ENCODE measurements at regions not wholly inside any gene's neighbourhood (a gene's known extent, or its start where the extent isn't known, plus 50 kb on each side); places are given as distances from the start of the nearest gene placed in this dataset.

DNA sequence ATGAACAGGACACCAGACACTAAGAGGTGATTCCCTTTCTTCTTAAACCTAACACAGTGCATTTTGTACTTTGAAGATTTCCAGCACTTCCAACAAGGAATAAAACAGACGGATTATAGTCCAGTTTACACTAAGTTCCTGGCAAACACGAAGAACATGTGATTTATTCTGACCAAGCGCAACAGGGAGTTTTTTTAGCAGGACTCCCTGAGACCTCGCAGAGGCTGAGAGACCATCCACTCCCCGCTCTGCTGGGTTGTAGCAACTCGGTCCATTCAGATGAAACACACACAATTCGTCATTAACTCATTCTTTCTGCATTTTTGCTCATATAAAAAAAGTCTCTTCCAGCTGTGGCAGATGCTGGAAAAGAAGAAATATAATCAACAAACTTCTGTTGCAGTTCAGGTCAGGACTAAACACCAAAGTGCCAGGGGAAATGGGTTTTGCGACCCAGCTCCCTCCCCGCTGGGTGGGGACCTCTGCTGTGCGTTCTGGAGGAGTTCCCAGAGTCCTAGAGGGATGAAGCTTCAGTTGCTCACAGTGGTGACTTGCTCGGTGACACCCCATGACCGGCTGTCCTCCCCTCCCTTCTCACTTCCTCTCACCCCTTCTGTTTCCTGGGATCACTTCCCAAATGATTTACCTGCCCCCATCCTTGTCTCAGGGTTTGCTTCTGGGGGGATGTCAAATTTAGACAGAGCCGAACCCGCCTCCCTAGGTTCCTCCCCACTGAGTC lies 52.5 kb downstream of the KCNF1 start:
- in situ Hi-C loops (cut with HindIII; ENCODE audit: low sequenced_read_pairs): no loop called here

DNA sequence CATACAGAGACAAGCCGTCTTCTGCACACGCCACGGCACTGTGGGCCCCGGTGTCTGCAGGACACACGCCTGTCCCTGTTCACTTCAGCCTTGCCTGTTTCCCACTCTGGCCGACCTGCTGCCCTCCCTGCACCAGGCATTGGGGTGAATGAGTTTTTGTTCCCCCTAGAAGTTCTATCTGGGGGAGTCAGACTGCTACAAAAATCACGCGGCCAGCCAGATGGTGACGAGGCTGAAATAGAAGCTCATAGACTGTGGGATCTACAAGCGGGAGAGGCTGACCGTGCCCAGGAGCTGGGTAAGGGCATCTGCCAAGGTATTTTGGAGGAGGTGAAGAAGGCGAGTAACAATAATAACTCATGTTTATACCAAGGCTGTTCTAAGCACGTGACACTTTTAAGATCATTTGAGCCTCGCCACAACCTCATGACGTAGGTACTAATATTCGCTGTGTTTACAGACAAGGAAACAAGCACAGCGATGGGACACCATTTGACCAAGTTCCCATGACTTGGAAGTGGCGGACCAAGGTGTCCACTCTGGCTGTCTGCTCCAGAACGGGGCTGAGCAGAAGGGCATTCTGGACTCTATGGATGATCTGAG lies 53.6 kb downstream of the KCNF1 start:
- in situ Hi-C loops (cut with HindIII; ENCODE audit: low sequenced_read_pairs): no loop called here

DNA sequence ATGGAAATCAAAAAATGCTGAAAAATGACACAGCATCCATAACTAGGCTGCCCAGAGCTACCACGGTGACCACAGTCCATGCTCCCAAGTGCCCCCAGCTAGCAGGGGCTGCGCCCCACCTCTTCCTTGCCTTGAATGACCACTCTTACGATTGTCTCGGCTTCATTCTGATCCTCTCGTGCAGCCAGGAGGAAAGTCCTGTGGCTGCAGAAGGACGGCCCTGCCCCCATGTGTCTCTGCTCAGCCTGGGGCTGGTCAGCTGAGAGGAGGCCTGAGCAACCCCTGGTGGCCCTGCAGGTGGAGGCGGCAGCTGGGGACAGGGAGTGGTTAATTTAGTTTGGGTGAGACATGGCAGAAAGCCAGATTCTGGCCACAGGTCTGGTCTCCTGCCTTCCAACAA lies 54.3 kb downstream of the KCNF1 start:
- in situ Hi-C loops (cut with HindIII; ENCODE audit: low sequenced_read_pairs): no loop called here

DNA sequence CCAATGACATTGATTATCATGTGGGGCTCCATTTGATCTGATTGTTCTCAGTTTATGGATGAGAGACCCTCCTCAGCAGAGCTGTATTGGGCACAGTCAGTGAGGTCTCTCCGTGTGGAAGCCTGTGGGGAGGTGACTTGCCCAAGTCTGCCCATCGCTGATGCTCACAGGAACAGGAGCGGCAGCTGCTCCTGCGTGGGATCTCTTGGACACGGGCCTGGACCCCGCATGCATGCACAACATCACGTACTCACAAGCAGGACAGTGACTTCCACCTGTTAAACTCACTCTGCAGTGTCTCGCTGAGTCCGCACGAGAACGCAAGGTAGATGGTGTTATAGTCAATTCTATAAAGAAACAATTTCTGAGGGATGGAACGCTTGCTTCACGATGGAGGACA lies 55.0 kb downstream of the KCNF1 start:
- in situ Hi-C loops (cut with HindIII; ENCODE audit: low sequenced_read_pairs): no loop called here

DNA sequence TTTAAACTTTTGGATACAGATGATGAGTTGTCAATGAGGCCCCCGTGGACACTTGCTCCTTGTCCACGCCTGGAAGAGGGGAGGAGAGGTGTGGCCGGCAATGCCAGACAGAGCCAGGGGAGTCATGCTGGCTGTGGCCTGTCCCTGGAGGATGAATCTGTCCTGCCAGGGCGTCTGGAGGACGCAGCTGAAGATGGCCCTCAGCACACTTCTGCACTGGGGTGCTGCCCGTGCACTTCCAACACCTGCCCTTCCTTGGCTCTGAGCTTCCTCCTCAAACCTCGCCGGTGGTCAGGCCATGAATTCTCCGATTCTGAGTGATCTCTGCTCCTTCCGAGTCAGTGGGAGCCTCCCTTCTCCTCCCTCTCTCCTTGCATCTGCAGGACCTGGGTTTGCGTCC lies 56.4 kb downstream of the KCNF1 start:
- in situ Hi-C loops (cut with HindIII; ENCODE audit: low sequenced_read_pairs): no loop called here

DNA sequence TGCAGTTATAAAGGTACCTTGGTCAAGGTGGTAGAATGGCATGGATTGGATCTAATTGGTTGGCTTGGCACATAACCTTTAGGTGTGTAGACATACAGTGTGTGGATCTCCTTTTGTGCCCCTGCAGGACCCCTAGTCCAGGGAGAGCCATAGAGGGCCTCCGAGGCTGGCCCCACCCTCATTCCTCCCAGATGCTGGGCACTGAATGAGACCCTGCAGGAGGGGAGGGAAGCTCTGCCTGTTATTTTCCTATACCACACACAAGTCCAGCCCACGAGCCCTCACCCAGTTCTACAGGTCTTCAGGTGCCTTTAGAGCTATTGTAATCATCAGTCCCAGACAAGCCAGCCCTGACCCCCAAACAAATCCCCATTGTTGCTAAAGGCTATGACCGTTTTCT lies 58.9 kb downstream of the KCNF1 start:
- in situ Hi-C loops (cut with HindIII; ENCODE audit: low sequenced_read_pairs): no loop called here

DNA sequence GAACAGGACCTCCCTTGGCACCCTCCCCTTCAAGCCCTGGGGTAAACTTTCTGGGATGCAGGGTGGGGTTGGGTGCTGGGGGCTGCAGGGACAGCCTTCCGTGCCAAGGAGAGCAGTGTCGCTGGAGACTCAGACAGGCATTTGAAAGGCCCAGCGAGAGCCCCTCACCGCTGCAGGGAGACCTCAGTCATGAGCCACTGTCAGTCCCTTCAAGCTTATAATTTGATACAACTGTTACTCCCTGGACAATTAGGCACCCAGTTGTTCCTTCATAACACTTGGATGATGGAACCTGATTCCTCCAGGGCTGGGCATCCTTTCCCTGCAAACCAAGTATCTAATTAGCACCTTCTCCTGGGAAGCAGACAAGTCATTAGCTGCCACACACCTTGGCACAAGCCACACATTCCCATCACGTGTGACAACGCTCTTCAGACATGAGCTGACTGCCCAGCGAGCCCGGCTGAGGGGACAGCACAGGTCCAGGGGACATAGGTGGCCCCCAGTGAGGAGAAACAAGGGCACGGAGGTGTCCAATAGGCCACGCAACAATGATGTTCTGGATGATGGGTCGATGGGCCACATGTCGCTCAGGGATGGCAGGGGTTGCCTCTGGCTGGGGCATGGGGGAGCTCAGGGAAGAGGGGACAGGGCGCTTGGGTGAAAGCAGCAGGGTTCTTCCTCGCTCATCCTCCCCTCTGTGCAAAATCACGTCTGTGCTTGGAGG lies 59.6 kb downstream of the KCNF1 start:
- in situ Hi-C loops (cut with HindIII; ENCODE audit: low sequenced_read_pairs): no loop called here

DNA sequence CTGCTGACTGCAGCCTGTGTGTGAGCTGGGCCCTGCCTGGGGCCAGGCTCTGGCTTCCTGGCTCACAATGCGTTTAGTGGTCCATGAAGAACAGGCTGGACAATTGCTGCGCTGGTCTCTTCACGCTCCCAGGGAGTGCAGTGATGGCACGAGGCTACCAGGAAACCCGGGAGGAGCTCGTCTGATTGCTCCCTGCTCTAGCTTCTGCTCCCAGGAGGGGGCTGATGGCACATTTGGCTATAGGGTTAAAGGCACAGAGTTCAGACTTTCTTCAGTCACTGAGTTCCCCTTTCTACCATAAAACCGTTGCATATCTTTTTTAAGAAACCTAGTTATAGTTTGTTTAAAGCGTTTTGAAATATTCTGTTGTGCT lies 60.1 kb downstream of the KCNF1 start:
- in situ Hi-C loops (cut with HindIII; ENCODE audit: low sequenced_read_pairs): no loop called here

DNA sequence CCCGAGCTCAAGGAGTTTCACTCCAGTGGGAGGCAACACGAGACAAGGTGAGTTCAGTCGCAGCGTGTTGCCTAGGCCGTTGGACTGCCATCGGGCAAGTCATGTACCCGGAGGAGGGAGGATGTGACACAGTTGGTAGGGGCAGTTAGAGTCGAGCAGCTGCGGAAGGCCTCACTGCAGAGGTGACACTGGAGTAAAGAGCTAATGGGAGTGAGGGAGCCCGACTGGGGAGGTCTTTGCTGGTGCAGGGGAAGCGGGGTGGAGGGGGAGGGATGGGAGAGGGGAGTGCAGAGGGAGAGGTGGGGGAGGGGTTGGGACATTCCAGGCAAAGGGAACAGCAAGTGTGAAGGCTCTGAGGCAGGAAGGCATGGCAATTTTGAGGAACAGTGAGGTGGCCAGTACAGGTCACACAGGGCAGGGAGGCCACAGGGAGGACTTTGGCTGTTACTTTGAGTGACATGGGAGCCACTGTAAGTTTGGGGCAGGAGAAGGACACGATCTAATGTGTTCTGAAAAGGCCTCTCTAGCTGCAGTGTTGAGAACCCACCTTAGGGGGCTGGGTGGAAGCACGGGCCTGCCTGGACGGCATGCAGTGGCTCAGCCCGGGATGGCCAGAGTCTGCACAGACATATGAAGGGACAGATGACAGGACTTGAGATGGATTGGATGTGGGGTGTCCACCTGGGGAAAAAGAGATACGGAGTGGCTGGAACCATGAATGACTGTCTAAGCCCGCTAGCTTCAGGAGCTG lies 61.1 kb downstream of the KCNF1 start:
- in situ Hi-C loops (cut with HindIII; ENCODE audit: low sequenced_read_pairs): no loop called here

DNA sequence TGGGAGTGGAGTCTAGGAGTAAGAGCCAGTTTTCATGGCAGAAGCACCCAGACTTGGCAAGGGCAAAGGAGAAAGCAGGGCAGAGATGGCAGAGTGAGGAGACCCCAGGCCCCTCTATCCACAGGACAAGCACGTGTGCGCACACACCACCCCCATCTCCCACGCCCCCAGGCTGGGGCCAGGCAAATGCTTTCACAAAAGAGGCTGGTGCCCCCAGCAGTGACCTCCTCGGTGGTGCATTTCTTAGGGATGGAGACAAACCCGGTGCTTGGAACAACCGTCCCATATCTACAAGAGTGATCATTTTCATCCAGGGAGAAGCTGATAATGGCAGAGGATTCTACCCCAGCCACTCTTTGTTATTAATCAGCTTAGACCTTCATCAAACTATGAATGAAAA lies 62.0 kb downstream of the KCNF1 start:
- in situ Hi-C loops (cut with HindIII; ENCODE audit: low sequenced_read_pairs): no loop called here

DNA sequence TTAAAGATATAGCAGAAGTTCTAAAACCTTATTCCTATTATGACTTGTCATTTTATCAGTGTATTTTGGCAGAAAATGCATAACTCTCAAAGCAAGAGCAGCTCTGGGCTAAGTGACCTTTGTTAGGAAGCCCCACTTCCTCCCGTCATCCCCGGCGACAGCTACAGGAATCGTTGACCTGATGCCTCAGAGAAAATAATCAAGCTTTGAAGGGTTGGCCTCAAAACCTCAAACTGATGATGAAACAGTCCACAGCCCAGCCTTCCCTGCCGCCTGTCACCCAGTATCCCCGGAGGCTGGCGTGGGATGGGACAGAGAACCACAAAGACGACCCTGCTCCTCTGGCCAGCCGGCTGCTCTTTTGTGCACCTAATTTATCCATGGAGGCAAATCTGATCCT lies 65.3 kb downstream of the KCNF1 start:
- in situ Hi-C loops (cut with HindIII; ENCODE audit: low sequenced_read_pairs): loop anchor here (5.0 kb wide), 1 partner anchor 50 kb away; no protein-coding TSS in a partner anchor

DNA sequence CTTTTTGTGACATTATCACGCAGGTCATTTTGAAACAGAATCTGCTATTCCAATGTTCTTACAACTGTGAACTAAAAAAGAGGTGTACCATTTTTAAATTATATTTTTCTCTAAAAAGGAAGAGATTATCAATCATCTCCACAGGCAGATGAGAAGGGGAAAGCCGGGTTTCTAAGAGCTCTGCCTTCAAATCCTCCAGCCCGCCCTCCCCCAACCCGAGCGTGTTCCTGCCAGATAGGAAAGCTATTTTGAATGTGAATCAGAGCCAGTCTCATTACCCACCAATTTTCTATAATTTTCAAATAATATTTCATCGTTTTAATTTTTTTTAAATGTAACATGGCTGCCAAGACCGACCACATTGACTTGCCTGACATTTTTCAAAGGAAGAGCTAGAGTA lies 65.9 kb downstream of the KCNF1 start:
- in situ Hi-C loops (cut with HindIII; ENCODE audit: low sequenced_read_pairs): loop anchor here (5.0 kb wide), 1 partner anchor 50 kb away; no protein-coding TSS in a partner anchor

DNA sequence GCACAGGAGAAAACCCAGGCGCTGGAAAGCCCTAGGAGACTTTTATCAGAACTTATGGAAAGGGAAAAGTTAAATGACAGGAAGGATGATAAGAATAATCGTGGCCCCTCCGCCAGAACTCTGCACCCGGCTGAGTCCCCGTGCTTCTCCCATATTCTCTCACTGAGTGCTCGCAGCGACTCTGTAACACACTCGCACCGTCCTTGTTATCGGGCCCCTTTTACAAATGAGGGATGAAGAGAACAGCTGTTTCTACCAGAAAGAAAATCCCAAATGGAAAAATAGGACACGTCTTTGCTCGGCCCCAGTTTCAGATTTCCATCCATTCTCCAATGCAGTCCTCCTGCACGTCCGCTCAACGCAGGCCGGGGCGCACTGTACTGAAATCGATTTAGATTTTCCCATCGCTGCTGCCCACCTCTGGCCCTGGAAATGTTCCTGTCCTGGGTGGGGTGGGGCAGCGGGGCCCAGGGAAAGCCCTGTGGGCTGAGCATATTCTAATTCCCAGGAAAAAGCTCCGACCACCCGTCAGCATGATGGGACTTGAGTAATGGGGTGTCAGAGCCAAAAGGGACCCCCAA lies 66.4 kb downstream of the KCNF1 start:
- in situ Hi-C loops (cut with HindIII; ENCODE audit: low sequenced_read_pairs): loop anchor here (5.0 kb wide), 1 partner anchor 51 kb away; no protein-coding TSS in a partner anchor

DNA sequence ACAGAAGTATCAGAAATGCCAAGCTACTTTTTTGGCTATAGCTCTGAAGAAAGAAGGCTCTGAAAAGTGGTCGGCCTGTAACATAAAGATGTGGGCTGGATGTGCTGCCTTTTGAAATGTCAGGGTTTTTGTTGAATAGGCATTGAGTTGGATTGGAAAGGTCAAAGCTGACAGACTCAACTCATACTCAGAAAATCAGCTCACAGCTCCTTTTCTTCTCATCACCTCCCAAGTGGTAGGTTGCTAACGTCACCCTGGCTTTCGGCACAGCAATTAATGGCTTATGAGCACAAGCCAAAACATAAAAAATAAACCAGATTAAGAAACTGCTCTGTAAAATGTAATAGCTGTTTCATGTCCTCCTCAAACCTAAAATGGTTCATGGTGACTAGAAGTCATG lies 68.3 kb downstream of the KCNF1 start:
- in situ Hi-C loops (cut with HindIII; ENCODE audit: low sequenced_read_pairs): no loop called here

DNA sequence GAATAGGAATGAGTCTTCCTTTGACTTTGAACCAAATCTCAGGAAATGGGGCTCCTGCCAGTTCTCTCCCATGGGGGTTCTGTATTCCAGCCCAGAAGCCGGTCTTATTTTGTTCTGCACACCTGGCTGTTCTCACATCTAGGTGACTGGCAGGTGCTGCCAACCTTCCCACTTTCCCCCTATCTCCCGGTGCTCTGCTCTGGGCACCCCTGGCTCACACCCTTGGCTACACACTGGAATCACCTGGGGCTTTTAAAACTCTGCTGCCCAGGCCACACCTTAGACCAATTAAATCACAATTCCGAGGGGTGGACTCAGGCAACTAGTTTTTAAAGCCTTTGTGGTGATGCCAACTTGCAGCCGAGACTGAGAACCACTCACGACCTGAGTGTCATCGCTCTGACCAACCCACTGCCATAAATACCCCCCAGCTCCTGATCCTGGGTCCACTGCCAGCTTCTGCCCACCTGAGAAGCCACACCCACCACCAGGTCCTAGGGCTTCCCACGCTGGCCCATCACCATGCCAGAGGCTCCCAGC lies 69.2 kb downstream of the KCNF1 start:
- in situ Hi-C loops (cut with HindIII; ENCODE audit: low sequenced_read_pairs): no loop called here

DNA sequence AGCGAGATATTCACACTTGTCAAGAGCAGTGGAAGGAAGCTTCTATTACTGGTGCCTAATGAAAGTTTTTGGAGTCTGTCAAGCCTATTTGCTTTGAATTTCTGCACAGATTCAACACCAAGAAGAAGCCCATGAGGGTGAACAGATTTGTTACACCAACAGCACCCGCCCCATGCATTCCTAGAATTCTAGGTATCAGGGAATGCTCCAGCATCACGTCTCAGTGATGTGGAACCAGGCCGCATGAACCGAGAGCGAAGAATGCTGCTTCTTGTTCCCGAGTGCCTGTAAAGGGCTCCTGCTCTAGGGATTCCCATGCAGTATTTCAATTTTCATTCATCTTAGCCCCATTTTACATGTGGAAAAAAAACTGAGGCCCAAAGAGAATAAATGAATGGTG lies 69.7 kb downstream of the KCNF1 start:
- in situ Hi-C loops (cut with HindIII; ENCODE audit: low sequenced_read_pairs): no loop called here

DNA sequence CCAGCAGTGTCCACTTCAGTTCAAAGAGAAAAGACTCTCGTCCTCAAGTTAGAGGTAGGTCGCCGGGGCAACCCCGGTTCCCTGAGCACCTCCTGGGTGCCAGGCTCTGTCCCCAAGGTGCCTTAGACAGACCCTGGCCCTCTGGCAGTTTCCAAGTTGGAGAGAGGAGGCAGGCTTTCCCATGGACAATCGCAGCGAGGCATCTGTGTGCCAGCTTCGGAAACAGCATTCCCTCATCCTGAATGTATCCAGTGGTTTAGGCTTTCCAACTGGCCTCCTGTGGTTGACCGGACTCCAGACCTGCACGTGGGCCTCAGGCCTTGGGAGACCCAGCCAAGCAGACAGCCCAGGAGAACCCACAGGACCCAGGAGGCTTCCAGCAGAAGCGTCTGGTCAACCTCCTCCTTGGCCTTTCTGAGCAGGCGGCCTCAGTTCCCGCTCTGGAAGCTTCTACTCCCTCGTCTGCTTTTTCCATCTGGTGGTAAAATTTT lies 70.3 kb downstream of the KCNF1 start:
- in situ Hi-C loops (cut with HindIII; ENCODE audit: low sequenced_read_pairs): no loop called here

DNA sequence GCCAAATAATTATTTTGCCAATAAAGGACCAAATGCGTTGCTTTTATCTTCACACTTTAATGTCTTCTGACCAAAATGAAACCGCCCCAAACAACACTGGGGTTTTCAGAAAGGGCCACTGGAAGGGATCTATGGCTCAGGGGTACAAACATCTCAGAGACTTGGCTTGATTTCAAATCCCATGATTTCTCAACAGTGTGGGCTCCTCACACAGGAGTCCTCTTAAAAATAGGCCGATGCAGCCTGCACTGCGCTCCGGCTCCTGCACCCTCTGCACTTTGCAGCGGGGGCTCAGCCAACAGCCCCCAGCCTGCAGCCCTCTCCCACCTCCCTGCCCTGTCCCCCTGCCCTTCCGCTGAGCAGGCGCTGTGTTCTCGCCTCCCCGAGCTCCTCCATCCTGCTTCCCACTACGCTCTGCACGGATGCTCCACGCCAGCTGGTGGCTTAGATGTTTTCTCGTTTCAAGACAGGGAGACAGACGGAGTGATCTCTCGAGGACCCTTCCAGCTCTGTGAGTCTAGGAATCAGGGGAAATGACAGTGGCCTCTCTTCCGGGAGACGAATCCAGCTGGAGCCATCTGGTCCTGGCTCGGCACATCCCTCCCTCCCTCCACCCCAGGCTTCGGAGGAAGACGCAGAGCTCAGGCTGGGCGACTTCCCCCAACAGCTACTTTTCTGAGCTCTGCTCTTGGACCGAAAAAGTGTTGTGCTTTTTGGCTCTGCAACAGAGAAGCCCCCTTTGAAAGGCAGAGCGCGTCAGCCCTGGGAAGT lies 71.4 kb downstream of the KCNF1 start:
- in situ Hi-C loops (cut with HindIII; ENCODE audit: low sequenced_read_pairs): no loop called here

DNA sequence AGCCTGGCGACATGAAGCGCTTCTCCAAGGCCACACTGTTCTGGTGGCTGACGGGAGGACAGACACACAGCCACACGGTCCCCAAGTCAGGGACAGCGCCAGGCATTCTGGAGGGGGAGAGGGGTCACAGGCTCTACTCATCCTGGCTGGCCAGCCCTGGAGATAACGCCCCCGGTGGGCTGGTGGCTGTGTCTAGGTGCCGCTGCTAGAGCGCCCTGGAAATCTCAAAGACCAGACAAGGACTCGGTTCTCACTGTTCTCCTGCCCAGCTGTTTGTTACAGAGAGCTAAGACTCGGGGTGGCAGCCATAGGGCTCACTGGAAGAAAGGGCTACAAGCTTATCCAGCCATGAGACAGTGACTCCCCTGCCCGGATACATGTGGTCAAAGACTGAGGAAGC lies 72.0 kb downstream of the KCNF1 start:
- in situ Hi-C loops (cut with HindIII; ENCODE audit: low sequenced_read_pairs): no loop called here

Data from endothelial cell of hepatic sinusoid (primary cell).